Activated naive CD4-positive, alpha-beta T cell treated with anti-CD3 and anti-CD28 coated beads, Interleukin-2, amount 50 U/mL, for 16 hours (primary cell): ENCODE measurements at regions not wholly inside any gene's neighbourhood (a gene's known extent, or its start where the extent isn't known, plus 50 kb on each side); places are given as distances from the start of the nearest gene placed in this dataset.
"Not testable (repeated sequence)": the region's sequence is repeated elsewhere in the genome, so short reads cannot be mapped to it uniquely, and the experiment has no call there.

ENCODE experiments used
- DNase-seq: peaks from one replicate; pipeline ENCODE4 v3.0.0-alpha.2; 2020

- DNase-seq, result not testable (repeated sequence)
Observed at GRCh38 chr9:65566018-65566417, 109.7 kb upstream of the ZNG1E start.

- not testable (repeated sequence) for DNase-seq
Observed at GRCh38 chr9:65519018-65519417, 156.7 kb upstream of the ZNG1E start.

- not testable (repeated sequence) for DNase-seq
Observed at GRCh38 chr9:65514465-65514864, 161.3 kb upstream of the ZNG1E start.

- not testable (repeated sequence) for DNase-seq
Observed at GRCh38 chr9:65507897-65508296, 167.8 kb upstream of the ZNG1E start.

- not testable (repeated sequence) for DNase-seq
Observed at GRCh38 chr9:65504686-65505085, 171.0 kb upstream of the ZNG1E start.

- not testable (repeated sequence) for DNase-seq
Observed at GRCh38 chr9:65503696-65504095, 172.0 kb upstream of the ZNG1E start.

GRCh38 chr9:65482890-65483289, 192.8 kb upstream of the ZNG1E start:
- DNase-seq, result not testable (repeated sequence)

- not testable (repeated sequence) for DNase-seq
Observed at GRCh38 chr9:65481291-65481690, 194.4 kb upstream of the ZNG1E start.

GRCh38 chr9:65474891-65475290, 189.9 kb upstream of the FOXD4L5 start:
- not testable (repeated sequence) for DNase-seq

- not testable (repeated sequence) for DNase-seq
Observed at GRCh38 chr9:65473059-65473822, 188.2 kb upstream of the FOXD4L5 start.

GRCh38 chr9:65471106-65471505, 186.1 kb upstream of the FOXD4L5 start:
- DNase-seq, result not testable (repeated sequence)

- not testable (repeated sequence) for DNase-seq
Observed at GRCh38 chr9:65466911-65467734, 182.1 kb upstream of the FOXD4L5 start.

GRCh38 chr9:65465246-65465895, 180.4 kb upstream of the FOXD4L5 start:
- not testable (repeated sequence) for DNase-seq

- not testable (repeated sequence) for DNase-seq
Observed at GRCh38 chr9:65462476-65462875, 177.5 kb upstream of the FOXD4L5 start.

- DNase-seq, result no peak
Observed at GRCh38 chr9:65459756-65460320, 174.8 kb upstream of the FOXD4L5 start.

- DNase-seq, result no peak
Observed at GRCh38 chr9:65458992-65459391, 174.0 kb upstream of the FOXD4L5 start.

GRCh38 chr9:65458465-65458864, 173.5 kb upstream of the FOXD4L5 start:
- DNase-seq, result no peak

GRCh38 chr9:65456991-65457390, 172.0 kb upstream of the FOXD4L5 start:
- DNase-seq, result not testable (repeated sequence)

GRCh38 chr9:65455751-65456647, 171.0 kb upstream of the FOXD4L5 start:
- DNase-seq, result not testable (repeated sequence)

- not testable (repeated sequence) for DNase-seq
Observed at GRCh38 chr9:65455136-65455535, 170.1 kb upstream of the FOXD4L5 start.

- DNase-seq, result not testable (repeated sequence)
Observed at GRCh38 chr9:65454666-65455065, 169.7 kb upstream of the FOXD4L5 start.

GRCh38 chr9:65454034-65454433, 169.0 kb upstream of the FOXD4L5 start:
- not testable (repeated sequence) for DNase-seq
